ENCODE measurements at regions not wholly inside any gene's neighbourhood (a gene's known extent, or its start where the extent isn't known, plus 50 kb on each side); places are given as distances from the start of the nearest gene placed in this dataset.

DNA sequence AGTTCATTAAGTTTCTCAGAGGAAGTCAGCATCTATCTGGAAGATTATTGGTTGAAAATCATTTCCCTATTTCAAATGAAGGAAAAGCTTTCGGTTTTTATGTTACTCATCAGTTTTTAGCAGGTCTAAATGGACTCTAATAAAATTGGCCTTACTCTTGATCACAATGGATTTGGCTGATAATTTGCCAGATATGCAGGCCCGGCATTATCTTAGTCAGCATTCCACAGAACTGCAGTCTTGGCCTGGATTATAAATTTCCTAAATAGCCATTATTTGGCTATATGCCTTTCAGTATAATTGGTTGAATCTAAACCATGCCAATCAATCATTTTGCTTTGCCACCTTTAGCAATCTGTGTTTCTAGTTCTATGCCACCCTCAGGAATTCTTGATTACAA, 91.7 kb upstream of the KCNQ5 start:
- TF ChIP-seq, protein P1, sequence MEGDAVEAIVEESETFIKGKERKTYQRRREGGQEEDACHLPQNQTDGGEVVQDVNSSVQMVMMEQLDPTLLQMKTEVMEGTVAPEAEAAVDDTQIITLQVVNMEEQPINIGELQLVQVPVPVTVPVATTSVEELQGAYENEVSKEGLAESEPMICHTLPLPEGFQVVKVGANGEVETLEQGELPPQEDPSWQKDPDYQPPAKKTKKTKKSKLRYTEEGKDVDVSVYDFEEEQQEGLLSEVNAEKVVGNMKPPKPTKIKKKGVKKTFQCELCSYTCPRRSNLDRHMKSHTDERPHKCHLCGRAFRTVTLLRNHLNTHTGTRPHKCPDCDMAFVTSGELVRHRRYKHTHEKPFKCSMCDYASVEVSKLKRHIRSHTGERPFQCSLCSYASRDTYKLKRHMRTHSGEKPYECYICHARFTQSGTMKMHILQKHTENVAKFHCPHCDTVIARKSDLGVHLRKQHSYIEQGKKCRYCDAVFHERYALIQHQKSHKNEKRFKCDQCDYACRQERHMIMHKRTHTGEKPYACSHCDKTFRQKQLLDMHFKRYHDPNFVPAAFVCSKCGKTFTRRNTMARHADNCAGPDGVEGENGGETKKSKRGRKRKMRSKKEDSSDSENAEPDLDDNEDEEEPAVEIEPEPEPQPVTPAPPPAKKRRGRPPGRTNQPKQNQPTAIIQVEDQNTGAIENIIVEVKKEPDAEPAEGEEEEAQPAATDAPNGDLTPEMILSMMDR (IDR thresholded peaks at IDR 0.05): no peak
- TF ChIP-seq POLR2A (IDR thresholded peaks at IDR 0.05): no peak

Data from thyroid gland (tissue), 4 donors.